Left renal cortex interstitium (tissue), 4 donors: ENCODE measurements at regions not wholly inside any gene's neighbourhood (a gene's known extent, or its start where the extent isn't known, plus 50 kb on each side); places are given as distances from the start of the nearest gene placed in this dataset.
"Not testable (repeated sequence)": the region's sequence is repeated elsewhere in the genome, so short reads cannot be mapped to it uniquely, and the experiment has no call there.

Source experiments
- DNase-seq, 4 donors: peaks; one replicate each; pipeline ENCODE4 v3.0.0-alpha.2; 2013; ENCODE audit warnings: low read depth in 4 of 4, low spot score in 2 of 4, missing footprints in 1 of 4

GRCh38 chr5:82662340-82662739 is 384.2 kb upstream of the RPS23 start:
- no peak for DNase-seq

GRCh38 chr5:82661933-82662332 is 383.8 kb upstream of the RPS23 start:
- DNase-seq: no peak

GRCh38 chr5:82661462-82661861 is 383.3 kb upstream of the RPS23 start:
- DNase-seq: no peak

GRCh38 chr5:82659115-82659514 is 381.0 kb upstream of the RPS23 start:
- DNase-seq: no peak

GRCh38 chr5:82657033-82657699 is 379.0 kb upstream of the RPS23 start:
- DNase-seq: no peak

- DNase-seq: no peak
Measured at GRCh38 chr5:82656341-82656761, 378.2 kb upstream of the RPS23 start.

- DNase-seq: no peak
Measured at GRCh38 chr5:82655078-82655477, 376.9 kb upstream of the RPS23 start.

- no peak for DNase-seq
Measured at GRCh38 chr5:82649943-82650342, 371.8 kb upstream of the RPS23 start.

GRCh38 chr5:82644766-82645165 is 366.6 kb upstream of the RPS23 start:
- DNase-seq: no peak

- no peak for DNase-seq
Measured at GRCh38 chr5:82644229-82644628, 366.1 kb upstream of the RPS23 start.

- DNase-seq: no peak
Measured at GRCh38 chr5:82642313-82642712, 364.2 kb upstream of the RPS23 start.

GRCh38 chr5:82641331-82642003 is 363.3 kb upstream of the RPS23 start:
- peak; percentile 48 to 78 (median 59) for DNase-seq

- no peak for DNase-seq
Measured at GRCh38 chr5:82640916-82641315, 362.8 kb upstream of the RPS23 start.

GRCh38 chr5:82639393-82640144 is 361.4 kb upstream of the RPS23 start:
- DNase-seq: no peak

GRCh38 chr5:82636591-82636990 is 358.4 kb upstream of the RPS23 start:
- DNase-seq: no peak

- no peak for DNase-seq
Measured at GRCh38 chr5:82635561-82636288, 357.6 kb upstream of the RPS23 start.

- DNase-seq: no peak
Measured at GRCh38 chr5:82628364-82628910, 350.3 kb upstream of the RPS23 start.

- DNase-seq: not testable (repeated sequence)
Measured at GRCh38 chr5:82626905-82627591, 348.9 kb upstream of the RPS23 start.

GRCh38 chr5:82626012-82626411 is 347.9 kb upstream of the RPS23 start:
- not testable (repeated sequence) for DNase-seq

GRCh38 chr5:82624062-82624461 is 345.9 kb upstream of the RPS23 start:
- no peak for DNase-seq
